Activated CD4-positive, alpha-beta memory T cell treated with anti-CD3 and anti-CD28 coated beads for 36 hours (primary cell): ENCODE measurements at regions not wholly inside any gene's neighbourhood (a gene's known extent, or its start where the extent isn't known, plus 50 kb on each side); places are given as distances from the start of the nearest gene placed in this dataset.

Source experiments
- CTCF ChIA-PET: fragments of 350-600 bp; sonication (Branson Sonifier 250); formaldehyde crosslinking; loops from one replicate; lab custom pipeline; 2021; ENCODE audit warnings: antibody characterized with exemption, inconsistent platforms; lab: Charles Lee
- POLR2A ChIA-PET: fragments of 350-600 bp; sonication (Branson Sonifier 250); formaldehyde crosslinking; loops from one replicate; lab custom pipeline; 2021; ENCODE audit warnings: antibody characterized with exemption; lab: Charles Lee
- DNase-seq: peaks from one replicate; pipeline ENCODE4 v3.0.0-alpha.2; 2020
- H3K27ac Mint-ChIP-seq: one replicate; pipeline ENCODE4 v1.8.0; 2021; ENCODE audit warnings: mixed read lengths
- H3K27me3 Mint-ChIP-seq: one replicate; pipeline ENCODE4 v1.8.0; 2021; ENCODE audit warnings: mixed read lengths
- H3K36me3 Mint-ChIP-seq: one replicate; pipeline ENCODE4 v1.8.0; 2021; ENCODE audit warnings: mixed read lengths
- H3K4me1 Mint-ChIP-seq: one replicate; pipeline ENCODE4 v1.8.0; 2021; ENCODE audit warnings: low read depth, mixed read lengths
- H3K4me3 Mint-ChIP-seq: one replicate; pipeline ENCODE4 v1.8.0; 2021; ENCODE audit warnings: mild to moderate bottlenecking, mixed read lengths
- H3K9me3 Mint-ChIP-seq: one replicate; pipeline ENCODE4 v1.8.0; 2021; ENCODE audit warnings: mixed read lengths
- intact Hi-C: fragments of 100-400 bp; cut with micrococcal nuclease; formaldehyde crosslinking; loops from one replicate; pipeline ENCODE4 v1.15.1; 2023

DNA sequence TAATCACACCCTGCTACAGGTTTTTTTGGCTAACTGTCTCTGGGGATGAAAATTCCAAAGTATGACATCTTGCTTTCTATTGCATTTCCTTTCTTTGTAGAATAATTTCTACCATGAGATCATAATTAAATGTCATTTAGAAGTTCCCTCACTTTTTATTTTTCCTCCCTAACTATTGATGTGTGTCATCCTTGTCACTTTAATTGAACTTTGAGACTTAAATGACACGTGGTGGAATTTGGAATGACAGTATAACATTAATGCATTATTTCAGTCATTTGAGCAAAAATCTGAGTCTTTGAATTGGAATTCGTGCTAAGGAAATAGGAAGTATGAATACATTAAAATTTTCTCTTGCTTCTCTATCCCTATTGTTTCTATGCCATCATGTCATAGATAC is 745.4 kb downstream of the PDHA2 start:
- no peak for DNase-seq
- Mint-ChIP-seq H3K4me3 (no peak overlapping the region), H3K27me3 (no peaks in the 10 kb centered on the region), H3K9me3 (no peaks in the 10 kb centered on the region), H3K4me1 (no peaks in the 10 kb centered on the region), H3K27ac (no peak overlapping the region), H3K36me3 (no peaks in the 10 kb centered on the region)
- ChIA-PET POLR2A (no interaction called here), CTCF (no interaction called here)
- intact Hi-C loops: loop anchor here (10.0 kb wide), 1 partner anchor 59 kb away; no protein-coding TSS in a partner anchor

DNA sequence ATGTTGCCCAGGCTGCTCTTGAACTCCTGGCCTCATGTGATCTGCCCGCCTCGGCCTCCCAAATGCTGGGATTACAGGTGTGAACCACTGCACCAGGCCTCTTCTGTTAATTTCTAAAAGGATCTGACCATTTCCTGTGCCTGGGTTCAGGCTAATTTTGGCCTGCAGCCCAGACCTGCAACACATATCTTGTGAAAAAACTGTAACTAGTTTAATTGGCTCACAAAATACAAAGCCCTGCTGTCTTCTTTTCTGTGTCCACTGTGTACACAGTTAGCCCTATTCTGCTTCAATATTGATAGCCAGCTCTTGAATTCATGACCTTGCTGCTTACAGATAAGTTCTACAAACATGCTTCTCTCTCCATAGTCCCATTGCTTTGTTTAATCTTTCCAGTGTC is 753.5 kb downstream of the PDHA2 start:
- Mint-ChIP-seq H3K27ac (no peak overlapping the region), H3K4me1 (no peaks in the 10 kb centered on the region), H3K36me3 (no peaks in the 10 kb centered on the region), H3K4me3 (no peak overlapping the region), H3K27me3 (no peaks in the 10 kb centered on the region), H3K9me3 (no peaks in the 10 kb centered on the region)
- no peak for DNase-seq
- CTCF ChIA-PET: no interaction called here
- intact Hi-C loops: no loop called here
- POLR2A ChIA-PET: no interaction called here

DNA sequence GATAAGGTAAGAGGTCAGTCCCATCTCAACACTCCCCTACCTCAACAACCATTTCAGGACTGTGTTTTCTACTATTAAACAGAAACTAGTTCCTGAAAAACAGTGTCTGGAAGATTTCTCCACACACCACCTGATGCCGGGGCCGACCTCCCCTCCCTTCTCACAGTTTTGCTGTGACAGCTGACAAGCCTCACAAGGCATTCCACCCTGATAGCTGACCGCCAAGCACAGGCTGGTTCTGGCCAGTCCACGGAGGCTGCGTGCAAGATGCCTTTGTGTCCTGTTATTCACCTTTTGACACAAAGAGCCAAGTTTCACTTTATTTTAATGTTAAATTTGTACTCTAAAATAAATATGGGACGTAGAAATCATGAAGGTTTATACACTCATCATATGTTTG is 758.6 kb downstream of the PDHA2 start:
- H3K27me3 Mint-ChIP-seq: no peaks in the 10 kb centered on the region
- H3K9me3 Mint-ChIP-seq: no peaks in the 10 kb centered on the region
- CTCF ChIA-PET: no interaction called here
- no peak overlapping the region for H3K27ac Mint-ChIP-seq
- H3K4me1 Mint-ChIP-seq: no peaks in the 10 kb centered on the region
- DNase-seq: no peak
- H3K36me3 Mint-ChIP-seq: no peaks in the 10 kb centered on the region
- no peak overlapping the region for H3K4me3 Mint-ChIP-seq
- intact Hi-C loops: no loop called here
- POLR2A ChIA-PET: no interaction called here

DNA sequence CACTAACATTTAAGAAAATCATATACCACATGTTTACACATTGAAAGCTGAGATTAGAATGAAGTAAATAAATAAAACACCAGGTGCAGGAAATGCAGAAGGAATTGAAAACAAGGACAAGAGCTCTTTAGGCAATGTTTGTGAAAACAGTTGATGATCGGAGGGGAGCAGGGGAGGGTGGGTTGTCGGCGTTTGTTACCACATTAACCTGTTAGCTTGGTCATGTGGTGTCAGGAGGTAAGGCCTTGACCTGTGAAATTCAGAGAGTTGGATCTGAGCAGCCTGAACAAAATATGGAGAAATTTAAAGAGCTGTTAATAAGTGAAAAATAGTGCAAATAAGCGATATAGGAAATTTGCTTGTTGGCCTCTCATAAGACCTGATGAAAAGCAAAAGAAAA is 759.9 kb downstream of the PDHA2 start:
- Mint-ChIP-seq H3K27ac (no peak overlapping the region), H3K36me3 (no peaks in the 10 kb centered on the region), H3K9me3 (no peaks in the 10 kb centered on the region), H3K27me3 (no peaks in the 10 kb centered on the region), H3K4me3 (no peak overlapping the region), H3K4me1 (no peaks in the 10 kb centered on the region)
- no peak for DNase-seq
- intact Hi-C loops: no loop called here
- ChIA-PET POLR2A (no interaction called here), CTCF (no interaction called here)

DNA sequence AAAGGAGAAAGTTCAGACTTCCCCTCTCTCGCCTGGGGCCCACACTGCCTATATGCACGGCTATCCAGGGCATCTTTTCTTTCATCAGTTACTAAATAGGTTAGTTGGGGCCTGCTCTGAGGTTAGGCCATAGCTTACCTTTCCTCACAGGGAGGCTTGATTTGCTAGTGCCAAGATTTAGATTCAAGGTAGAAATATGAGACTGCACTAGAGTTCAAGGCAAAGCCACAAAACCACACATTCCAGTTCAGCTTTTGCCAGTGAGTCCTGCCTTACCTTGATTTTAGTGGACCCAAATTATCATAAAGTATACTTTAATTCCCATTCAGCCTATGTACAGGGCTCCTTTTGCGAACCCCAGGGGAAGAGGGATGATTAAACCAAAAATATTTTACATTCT is 762.8 kb downstream of the PDHA2 start:
- intact Hi-C loops: no loop called here
- no peaks in the 10 kb centered on the region for H3K9me3 Mint-ChIP-seq
- POLR2A ChIA-PET: no interaction called here
- H3K36me3 Mint-ChIP-seq: no peaks in the 10 kb centered on the region
- CTCF ChIA-PET: no interaction called here
- no peaks in the 10 kb centered on the region for H3K4me1 Mint-ChIP-seq
- H3K27ac Mint-ChIP-seq: no peak overlapping the region
- H3K27me3 Mint-ChIP-seq: no peaks in the 10 kb centered on the region
- no peak overlapping the region for H3K4me3 Mint-ChIP-seq
- DNase-seq: no peak

DNA sequence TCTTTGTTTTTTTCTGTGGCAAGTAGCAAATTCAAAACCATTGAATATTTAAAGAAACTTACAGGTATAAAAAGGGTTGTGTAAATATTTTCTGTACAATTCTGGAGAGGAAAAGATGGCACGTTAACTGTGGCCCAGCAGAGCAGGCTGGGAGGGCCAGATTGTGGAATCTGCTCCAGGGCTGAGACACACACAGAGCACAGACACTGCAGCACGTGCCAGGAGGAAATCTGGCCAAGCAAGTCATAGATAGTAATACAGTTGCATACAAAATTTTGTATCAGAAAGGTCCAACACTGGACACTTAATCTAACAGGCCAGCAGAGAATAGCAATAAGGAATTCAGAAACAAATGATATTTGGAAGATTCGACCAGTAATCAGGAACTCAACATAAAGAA is 763.7 kb downstream of the PDHA2 start:
- H3K4me1 Mint-ChIP-seq: no peaks in the 10 kb centered on the region
- no peaks in the 10 kb centered on the region for H3K36me3 Mint-ChIP-seq
- H3K27ac Mint-ChIP-seq: no peak overlapping the region
- no peaks in the 10 kb centered on the region for H3K27me3 Mint-ChIP-seq
- peaks cover 3% of the 10 kb centered on the region for H3K9me3 Mint-ChIP-seq
- no peak for DNase-seq
- POLR2A ChIA-PET: no interaction called here
- intact Hi-C loops: no loop called here
- CTCF ChIA-PET: no interaction called here
- no peak overlapping the region for H3K4me3 Mint-ChIP-seq

DNA sequence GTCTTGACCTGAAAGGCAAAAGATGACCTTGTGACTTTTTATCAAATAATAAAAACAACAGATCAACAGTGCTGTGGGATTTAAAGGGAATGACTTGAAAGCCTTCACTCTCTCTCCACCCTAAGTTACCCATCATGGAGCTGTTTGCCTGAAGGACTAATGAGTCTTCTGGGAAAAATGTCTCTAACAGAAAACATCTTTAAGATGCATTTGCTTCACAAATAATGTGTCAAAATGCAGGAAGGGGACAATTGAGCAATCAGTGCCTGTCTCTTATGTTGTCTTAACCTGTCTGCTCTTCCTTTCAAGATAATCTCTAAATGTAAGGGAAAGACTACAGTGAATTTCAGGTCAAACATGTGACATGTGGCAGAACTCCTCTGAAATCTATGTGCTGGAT is 766.6 kb downstream of the PDHA2 start:
- no peaks in the 10 kb centered on the region for H3K36me3 Mint-ChIP-seq
- intact Hi-C loops: no loop called here
- H3K9me3 Mint-ChIP-seq: peaks cover 3% of the 10 kb centered on the region
- no peak for DNase-seq
- CTCF ChIA-PET: no interaction called here
- POLR2A ChIA-PET: no interaction called here
- no peaks in the 10 kb centered on the region for H3K27me3 Mint-ChIP-seq
- H3K27ac Mint-ChIP-seq: no peak overlapping the region
- H3K4me1 Mint-ChIP-seq: no peaks in the 10 kb centered on the region
- no peak overlapping the region for H3K4me3 Mint-ChIP-seq

DNA sequence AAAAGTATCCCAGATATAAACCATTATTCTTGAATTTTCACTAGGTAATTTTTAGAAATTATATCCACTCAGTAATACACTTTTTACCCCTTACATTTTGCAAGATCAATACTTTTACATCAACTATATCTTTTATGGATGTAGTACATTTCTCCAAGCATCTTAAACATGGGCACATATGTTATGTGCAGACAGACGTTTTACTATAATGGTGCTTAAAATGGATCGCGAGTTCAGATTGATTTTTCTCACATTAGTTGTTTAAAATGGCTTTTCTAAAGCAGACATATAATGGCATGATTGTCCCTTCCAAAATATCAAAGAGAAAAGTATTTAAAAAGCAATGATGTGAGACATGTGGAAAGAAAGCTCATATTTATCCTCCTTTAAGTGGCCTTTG is 786.1 kb downstream of the PDHA2 start:
- intact Hi-C loops: no loop called here
- Mint-ChIP-seq H3K4me3 (no peak overlapping the region), H3K27ac (no peak overlapping the region), H3K9me3 (no peaks in the 10 kb centered on the region), H3K27me3 (no peaks in the 10 kb centered on the region), H3K4me1 (no peaks in the 10 kb centered on the region), H3K36me3 (no peaks in the 10 kb centered on the region)
- ChIA-PET CTCF (no interaction called here), POLR2A (no interaction called here)
- DNase-seq: no peak

DNA sequence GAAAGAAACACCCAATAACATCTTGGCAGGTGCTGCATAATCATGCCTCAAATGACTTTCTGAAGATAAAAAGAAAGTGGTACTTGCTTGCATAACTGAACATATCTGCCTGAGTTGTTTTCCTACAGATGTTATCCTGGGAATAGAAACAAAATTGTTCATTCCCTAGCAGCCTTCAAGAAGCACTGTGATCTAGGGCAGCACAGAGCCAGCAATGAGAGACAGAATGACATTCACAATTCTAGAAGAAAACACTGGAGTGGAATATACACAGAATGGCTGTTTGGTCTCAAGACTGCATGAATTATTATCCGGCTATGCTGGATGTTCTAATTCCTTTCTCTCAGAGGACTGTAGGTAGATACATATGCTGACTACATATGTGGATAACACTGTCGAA is 790.9 kb downstream of the PDHA2 start:
- POLR2A ChIA-PET: no interaction called here
- no peaks in the 10 kb centered on the region for H3K4me1 Mint-ChIP-seq
- H3K4me3 Mint-ChIP-seq: no peak overlapping the region
- no peak for DNase-seq
- H3K36me3 Mint-ChIP-seq: no peaks in the 10 kb centered on the region
- no peak overlapping the region for H3K27ac Mint-ChIP-seq
- peaks cover 3% of the 10 kb centered on the region for H3K9me3 Mint-ChIP-seq
- no peaks in the 10 kb centered on the region for H3K27me3 Mint-ChIP-seq
- intact Hi-C loops: no loop called here
- CTCF ChIA-PET: no interaction called here

DNA sequence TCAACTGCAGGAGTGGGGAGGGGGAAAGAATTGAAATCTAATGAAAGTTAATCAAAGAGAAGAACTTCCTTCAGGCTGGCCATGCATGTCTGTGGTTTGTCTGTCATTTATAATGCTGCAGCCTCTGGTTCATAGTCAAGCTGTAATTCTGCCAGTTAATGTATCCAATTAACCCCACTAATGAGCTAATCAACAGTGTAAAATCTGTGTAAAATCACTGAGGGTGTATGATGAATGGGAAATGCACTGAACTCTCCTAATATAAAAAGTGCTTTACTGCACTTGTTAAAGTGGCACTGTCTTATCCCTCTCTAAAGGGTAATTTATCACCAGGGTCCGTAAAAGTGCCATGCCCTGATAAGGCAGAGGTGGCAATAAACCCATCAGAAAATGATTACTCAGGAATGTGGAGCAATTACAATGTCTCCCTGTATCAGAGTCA is 798.1 kb downstream of the PDHA2 start:
- POLR2A ChIA-PET: no interaction called here
- H3K4me1 Mint-ChIP-seq: no peaks in the 10 kb centered on the region
- CTCF ChIA-PET: no interaction called here
- H3K4me3 Mint-ChIP-seq: no peak overlapping the region
- no peaks in the 10 kb centered on the region for H3K27me3 Mint-ChIP-seq
- no peak overlapping the region for H3K27ac Mint-ChIP-seq
- no peaks in the 10 kb centered on the region for H3K36me3 Mint-ChIP-seq
- intact Hi-C loops: no loop called here
- DNase-seq: no peak
- H3K9me3 Mint-ChIP-seq: no peaks in the 10 kb centered on the region

DNA sequence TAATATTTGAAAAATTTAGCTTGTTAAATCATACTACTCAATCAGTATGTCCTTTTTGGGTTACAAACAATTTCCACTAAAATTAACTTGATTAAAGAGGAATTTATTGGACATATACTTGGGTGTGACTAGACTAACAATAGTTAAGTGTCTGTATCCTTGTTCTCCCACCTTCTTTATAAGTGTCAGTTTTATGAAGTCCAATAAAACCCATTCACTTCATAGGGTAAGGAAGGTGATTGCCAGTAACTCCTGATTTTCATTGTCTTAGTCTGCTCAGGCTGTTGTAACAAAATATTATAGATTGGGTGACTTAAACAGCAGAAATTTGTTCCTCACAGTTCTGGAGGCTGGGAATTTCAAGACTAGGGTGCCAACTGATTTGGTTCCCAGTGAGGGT is 800.0 kb downstream of the PDHA2 start:
- Mint-ChIP-seq H3K27me3 (no peaks in the 10 kb centered on the region), H3K27ac (no peak overlapping the region), H3K9me3 (no peaks in the 10 kb centered on the region), H3K4me1 (no peaks in the 10 kb centered on the region), H3K36me3 (no peaks in the 10 kb centered on the region), H3K4me3 (no peak overlapping the region)
- ChIA-PET CTCF (no interaction called here), POLR2A (no interaction called here)
- intact Hi-C loops: loop anchor here (10.0 kb wide), 1 partner anchor 55 kb away; no protein-coding TSS in a partner anchor
- no peak for DNase-seq

DNA sequence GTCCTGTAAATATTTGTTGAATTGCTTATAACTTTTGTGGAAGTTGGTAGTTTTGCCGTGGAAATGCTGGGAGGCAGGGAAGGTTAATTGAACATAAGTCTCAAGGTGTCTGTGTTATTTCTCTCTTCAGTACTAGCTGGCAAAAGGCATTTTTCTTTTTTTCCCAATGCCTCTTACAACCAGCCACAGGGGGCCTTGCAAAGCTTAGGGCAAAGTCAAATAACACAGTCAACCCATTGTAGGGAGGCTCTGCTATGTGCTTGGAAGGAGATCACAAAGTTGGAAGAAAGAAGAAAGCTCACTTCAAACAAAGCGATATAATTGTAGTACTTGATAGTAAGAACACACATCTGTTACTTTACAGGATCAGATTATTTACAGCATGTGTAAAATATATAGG is 802.6 kb downstream of the PDHA2 start:
- H3K9me3 Mint-ChIP-seq: no peaks in the 10 kb centered on the region
- no peak for DNase-seq
- CTCF ChIA-PET: no interaction called here

DNA sequence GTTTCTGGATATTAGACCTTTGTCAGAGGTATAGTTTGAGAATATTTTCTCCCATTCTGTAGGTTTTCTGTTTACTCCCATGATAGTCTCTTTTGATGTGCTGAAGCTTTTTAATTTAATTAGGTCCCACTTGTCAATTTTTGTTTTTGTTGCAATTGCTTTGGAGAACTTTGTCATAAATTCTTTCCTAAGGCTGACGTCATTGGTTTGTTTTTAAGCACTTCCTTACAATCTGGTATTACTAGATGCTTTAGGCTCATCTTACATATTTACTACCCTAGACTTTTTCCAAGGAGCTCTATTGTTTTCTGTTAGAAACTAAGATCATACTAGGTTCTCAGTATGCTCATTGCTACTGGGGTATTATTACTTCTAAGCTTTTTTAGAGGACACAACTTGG is 806.3 kb downstream of the PDHA2 start:
- Mint-ChIP-seq H3K9me3 (no peaks in the 10 kb centered on the region), H3K4me1 (no peaks in the 10 kb centered on the region), H3K4me3 (no peak overlapping the region), H3K36me3 (no peaks in the 10 kb centered on the region), H3K27ac (no peak overlapping the region), H3K27me3 (no peaks in the 10 kb centered on the region)
- DNase-seq: no peak
- intact Hi-C loops: loop anchor here (10.0 kb wide), 1 partner anchor 61 kb away; no protein-coding TSS in a partner anchor
- ChIA-PET CTCF (no interaction called here), POLR2A (no interaction called here)

More for the DNA sequence above, 802.6 kb downstream of the PDHA2 start:
- H3K4me1 Mint-ChIP-seq: no peaks in the 10 kb centered on the region
- H3K27me3 Mint-ChIP-seq: no peaks in the 10 kb centered on the region
- intact Hi-C loops: loop anchor here (10.0 kb wide), 1 partner anchor 58 kb away; no protein-coding TSS in a partner anchor
- H3K36me3 Mint-ChIP-seq: no peaks in the 10 kb centered on the region
- POLR2A ChIA-PET: no interaction called here
- no peak overlapping the region for H3K4me3 Mint-ChIP-seq
- H3K27ac Mint-ChIP-seq: no peak overlapping the region
